Esophagus squamous epithelium (tissue), 5 donors: ENCODE measurements at regions not wholly inside any gene's neighbourhood (a gene's known extent, or its start where the extent isn't known, plus 50 kb on each side); places are given as distances from the start of the nearest gene placed in this dataset.

Experiments used
- DNase-seq: peaks from one replicate; lab custom pipeline; 2025; lab: John Stamatoyannopoulos, UW
- H3K27ac ChIP-seq, 4 donors: fragments of 200-600 bp; sonication (generic); one replicate each; pipeline ENCODE4 v1.5.1; 2016 to 2019; ENCODE audit warnings: mild to moderate bottlenecking in 1 of 4
- H3K27me3 ChIP-seq, 4 donors: fragments of 200-600 bp; sonication (generic); 1 replicate in 3 of 4; 2 replicates in 1 of 4; pipeline versions ENCODE4 v1.5.1 to v1.6.0; 2017 to 2021; ENCODE audit warnings: antibody characterized with exemption in 1 of 4
- H3K36me3 ChIP-seq, 3 donors: fragments of 200-600 bp; sonication (generic); one replicate each; pipeline ENCODE4 v1.5.1; 2016 to 2019
- H3K4me1 ChIP-seq, 3 donors: fragments of 200-600 bp; sonication (generic); one replicate each; pipeline ENCODE4 v1.5.1; 2017 to 2019
- H3K4me3 ChIP-seq, 4 donors: fragments of 200-600 bp; sonication (generic); 1 replicate in 3 of 4; 2 replicates in 1 of 4; pipeline ENCODE4 v1.5.1; 2016 to 2019; ENCODE audit warnings: mild to moderate bottlenecking in 2 of 4, moderate library complexity in 1 of 4
- H3K9me3 ChIP-seq, 3 donors: fragments of 200-600 bp; sonication (generic); one replicate each; pipeline ENCODE4 v1.5.1; 2016 to 2019
- POLR2A ChIP-seq, 4 donors: fragments of 450-650 bp; IDR thresholded peaks; one replicate each; pipeline ENCODE4 v1.6.1; 2017; ENCODE audit warnings: antibody characterized with exemption in 4 of 4, mild to moderate bottlenecking in 4 of 4, moderate library complexity in 3 of 4
- WGBS, 2 donors: methylation state at CpG; one replicate each; pipeline ENCODE4 v1.1.5; 2018; 5-methylcytosine and 5-hydroxymethylcytosine counted together
- intact Hi-C: fragments of 100-400 bp; cut with DNase I; formaldehyde crosslinking; loops from one replicate; pipeline ENCODE4 v1.15.0; 2022
- TF ChIP-seq, protein P1 (sequence below), 6 experiments: fragments of 450-650 bp in 4 of 6; fragments of 200-600 bp in 2 of 6; sonication (generic) in 2 of 6; IDR thresholded peaks; one replicate each; pipeline ENCODE4 v1.5.1; 2016 to 2019; ENCODE audit warnings: antibody characterized with exemption in 6 of 6, mild to moderate bottlenecking in 4 of 6, moderate library complexity in 4 of 6
- donor health status: DM: yes; HTN: yes; CAD: no.

GRCh38 chr2:201952187-201952586, 81.5 kb upstream of the FZD7 start:
- H3K27ac ChIP-seq: no peak overlapping the region
- intact Hi-C loops: no loop called here
- TF ChIP-seq, protein P1, sequence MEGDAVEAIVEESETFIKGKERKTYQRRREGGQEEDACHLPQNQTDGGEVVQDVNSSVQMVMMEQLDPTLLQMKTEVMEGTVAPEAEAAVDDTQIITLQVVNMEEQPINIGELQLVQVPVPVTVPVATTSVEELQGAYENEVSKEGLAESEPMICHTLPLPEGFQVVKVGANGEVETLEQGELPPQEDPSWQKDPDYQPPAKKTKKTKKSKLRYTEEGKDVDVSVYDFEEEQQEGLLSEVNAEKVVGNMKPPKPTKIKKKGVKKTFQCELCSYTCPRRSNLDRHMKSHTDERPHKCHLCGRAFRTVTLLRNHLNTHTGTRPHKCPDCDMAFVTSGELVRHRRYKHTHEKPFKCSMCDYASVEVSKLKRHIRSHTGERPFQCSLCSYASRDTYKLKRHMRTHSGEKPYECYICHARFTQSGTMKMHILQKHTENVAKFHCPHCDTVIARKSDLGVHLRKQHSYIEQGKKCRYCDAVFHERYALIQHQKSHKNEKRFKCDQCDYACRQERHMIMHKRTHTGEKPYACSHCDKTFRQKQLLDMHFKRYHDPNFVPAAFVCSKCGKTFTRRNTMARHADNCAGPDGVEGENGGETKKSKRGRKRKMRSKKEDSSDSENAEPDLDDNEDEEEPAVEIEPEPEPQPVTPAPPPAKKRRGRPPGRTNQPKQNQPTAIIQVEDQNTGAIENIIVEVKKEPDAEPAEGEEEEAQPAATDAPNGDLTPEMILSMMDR (IDR thresholded peaks at IDR 0.05): no peak
- no peak for TF ChIP-seq POLR2A (IDR thresholded peaks at IDR 0.05)
- peaks cover 0 to 5% (median 0%) of the 10 kb centered on the region in 3 donors for H3K4me1 ChIP-seq
- no peaks in the 10 kb centered on the region for H3K9me3 ChIP-seq
- WGBS, 2 donors: 69 to 87% methylated on average over 4 to 5 of the region's 5 CpGs
- H3K27me3 ChIP-seq: peaks cover 0 to 9% (median 0%) of the 10 kb centered on the region in 4 donors
- H3K4me3 ChIP-seq: no peak overlapping the region
- no peaks in the 10 kb centered on the region for H3K36me3 ChIP-seq
- DNase-seq: no peak

DNA sequence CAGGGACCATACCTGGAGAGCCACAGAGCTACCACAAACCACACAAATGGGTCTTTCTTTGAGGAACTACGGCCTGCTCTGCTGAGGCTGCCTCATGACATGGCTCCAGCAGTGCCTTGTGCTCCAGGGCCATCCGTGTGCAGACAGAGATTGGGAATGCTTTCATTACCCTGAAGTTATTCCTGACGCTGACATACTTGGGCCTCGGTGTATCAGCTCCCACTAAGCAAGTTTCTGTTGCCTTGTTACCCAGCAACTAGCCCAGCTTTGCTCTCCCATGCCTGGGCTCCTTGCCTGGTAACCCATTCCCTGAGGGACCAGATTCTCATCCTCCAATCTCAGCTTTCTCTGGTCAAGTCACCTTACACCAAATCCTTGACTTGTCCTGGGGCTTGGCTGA, 80.3 kb upstream of the FZD7 start:
- intact Hi-C loops: no loop called here
- Histone ChIP-seq H3K4me3 (no peak overlapping the region), H3K27me3 (peaks cover 0 to 3% (median 0%) of the 10 kb centered on the region in 4 donors), H3K9me3 (no peaks in the 10 kb centered on the region), H3K36me3 (no peaks in the 10 kb centered on the region), H3K4me1 (peaks cover 0 to 5% (median 0%) of the 10 kb centered on the region in 3 donors), H3K27ac (no peak overlapping the region)
- TF ChIP-seq, protein P1 (IDR thresholded peaks at IDR 0.05): no peak
- no peak for TF ChIP-seq POLR2A (IDR thresholded peaks at IDR 0.05)
- no peak for DNase-seq
- 60 to 75% methylated on average over 4 of the region's 4 CpGs for WGBS, 2 donors

DNA sequence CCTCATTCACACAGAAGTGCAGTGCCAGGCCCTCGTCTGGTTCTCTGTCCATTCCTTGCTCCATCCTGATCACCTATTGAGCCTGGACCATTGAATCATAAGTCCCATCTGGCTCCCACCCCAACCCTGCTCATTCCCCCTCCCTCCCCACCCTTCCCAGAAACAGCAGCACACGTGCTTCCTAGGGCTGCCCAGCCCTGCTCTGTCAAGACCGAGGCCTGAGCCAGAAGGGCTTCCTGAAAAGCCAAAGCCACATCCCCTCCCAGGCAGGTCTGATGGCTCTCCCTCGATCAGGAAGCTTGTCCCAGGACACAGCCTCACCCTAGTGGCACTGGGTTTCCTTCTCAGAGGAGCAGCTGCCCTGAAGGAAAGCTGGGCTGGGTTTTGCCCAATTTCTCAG, 79.8 kb upstream of the FZD7 start:
- Histone ChIP-seq H3K27ac (no peak overlapping the region), H3K4me3 (no peak overlapping the region), H3K4me1 (peaks cover 0 to 5% (median 0%) of the 10 kb centered on the region in 3 donors), H3K36me3 (no peaks in the 10 kb centered on the region), H3K27me3 (peaks cover 0 to 3% (median 0%) of the 10 kb centered on the region in 4 donors), H3K9me3 (no peaks in the 10 kb centered on the region)
- TF ChIP-seq, protein P1 (IDR thresholded peaks at IDR 0.05): no peak
- TF ChIP-seq POLR2A (IDR thresholded peaks at IDR 0.05): no peak
- 31 to 60% methylated on average over 1 to 2 of the region's 4 CpGs for WGBS, 2 donors
- intact Hi-C loops: no loop called here
- DNase-seq: no peak

GRCh38 chr2:201955231-201955630, 78.4 kb upstream of the FZD7 start:
- peaks cover 0 to 5% (median 0%) of the 10 kb centered on the region in 3 donors for H3K4me1 ChIP-seq
- 60 to 73% methylated on average over 5 of the region's 5 CpGs for WGBS, 2 donors
- no peak for DNase-seq
- peak overlapping the region in 2 of 4 donors; percentile 22 to 57 for H3K27ac ChIP-seq
- no peaks in the 10 kb centered on the region for H3K27me3 ChIP-seq
- TF ChIP-seq, protein P1 (IDR thresholded peaks at IDR 0.05): no peak
- TF ChIP-seq POLR2A (IDR thresholded peaks at IDR 0.05): no peak
- no peaks in the 10 kb centered on the region for H3K36me3 ChIP-seq
- H3K9me3 ChIP-seq: no peaks in the 10 kb centered on the region
- no peak overlapping the region for H3K4me3 ChIP-seq
- intact Hi-C loops: no loop called here

DNA sequence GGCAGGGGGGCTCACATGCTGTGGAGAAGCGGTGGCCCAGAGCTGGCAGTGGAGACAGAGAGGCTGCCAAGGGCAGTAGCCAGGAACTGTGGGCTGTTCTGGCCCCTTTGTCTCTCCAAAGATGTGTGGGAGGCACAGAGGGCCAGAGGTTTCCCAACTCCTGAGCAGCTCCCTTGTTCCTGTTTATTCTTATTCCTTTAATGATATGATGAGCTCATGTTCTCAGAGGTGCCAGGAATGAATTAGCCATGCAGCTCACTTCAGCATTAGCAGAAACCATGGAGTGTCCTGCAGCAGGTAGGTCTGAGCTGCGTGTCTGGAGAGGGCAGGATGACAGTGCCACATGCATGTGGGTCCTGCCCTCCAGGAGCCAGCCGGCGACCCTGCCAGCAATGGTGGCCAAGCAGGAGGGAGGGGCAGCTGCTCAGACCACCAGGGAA, 77.9 kb upstream of the FZD7 start:
- H3K9me3 ChIP-seq: no peaks in the 10 kb centered on the region
- intact Hi-C loops: no loop called here

More for the DNA sequence above, 77.9 kb upstream of the FZD7 start:
- H3K36me3 ChIP-seq: no peaks in the 10 kb centered on the region
- peak overlapping the region in 2 of 4 donors; percentile 22 to 57 for H3K27ac ChIP-seq
- DNase-seq: no peak
- peaks cover 0 to 5% (median 0%) of the 10 kb centered on the region in 3 donors for H3K4me1 ChIP-seq
- TF ChIP-seq, protein P1 (IDR thresholded peaks at IDR 0.05): no peak
- TF ChIP-seq POLR2A (IDR thresholded peaks at IDR 0.05): no peak
- H3K27me3 ChIP-seq: no peaks in the 10 kb centered on the region
- no peak overlapping the region for H3K4me3 ChIP-seq
- WGBS, 2 donors: 33 to 89% methylated on average over 2 to 4 of the region's 4 CpGs
